Liver (tissue), 3 donors: ENCODE measurements at regions not wholly inside any gene's neighbourhood (a gene's known extent, or its start where the extent isn't known, plus 50 kb on each side); places are given as distances from the start of the nearest gene placed in this dataset.

ENCODE experiments used
- GABPA ChIP-seq, 2 donors: IDR thresholded peaks in 1 of 2; conservative IDR thresholded peaks in 1 of 2; 2 replicates each; pipeline ENCODE4 v1.6.1; 2016; ENCODE audit warnings: antibody characterized with exemption in 2 of 2, mild to moderate bottlenecking in 1 of 2, moderate library complexity in 1 of 2
- JUND ChIP-seq, 2 donors: IDR thresholded peaks; 2 replicates each; pipeline ENCODE4 v1.6.1; 2016; ENCODE audit warnings: antibody characterized with exemption in 2 of 2
- TF ChIP-seq, protein P1 (sequence below): IDR thresholded peaks from 2 replicates; pipeline ENCODE4 v1.6.1; 2016; ENCODE audit warnings: antibody characterized with exemption
- TF ChIP-seq, protein P2 (sequence below): fragments of 150-350 bp; IDR thresholded peaks from 2 replicates; pipeline ENCODE4 v1.5.1; 2017; ENCODE audit warnings: improper control_type of control experiment, low read depth, low read length; ENCODE audit not compliant: missing input control
- donor health status: healthy.
- donor health status: healthy.

DNA sequence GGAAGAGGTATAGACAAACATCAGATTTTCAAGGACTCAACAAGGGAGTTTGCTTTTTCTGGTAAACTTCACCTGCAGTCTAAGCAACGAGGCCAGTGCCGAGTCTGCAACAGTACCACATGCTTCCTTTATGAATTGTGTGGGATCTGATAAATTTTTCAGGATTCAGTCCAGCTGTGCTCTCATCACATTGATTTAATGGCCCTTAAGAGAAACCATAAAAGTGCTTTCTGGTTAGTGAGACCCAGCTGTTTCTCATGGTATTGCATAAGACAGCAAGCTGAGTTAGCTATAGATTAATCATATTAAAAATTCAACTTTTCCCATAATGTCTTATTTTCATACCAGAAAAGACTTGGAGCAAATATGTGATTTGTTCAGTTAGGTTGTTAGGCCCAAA, 291.4 kb downstream of the CENPW start:
- TF ChIP-seq, protein P1, sequence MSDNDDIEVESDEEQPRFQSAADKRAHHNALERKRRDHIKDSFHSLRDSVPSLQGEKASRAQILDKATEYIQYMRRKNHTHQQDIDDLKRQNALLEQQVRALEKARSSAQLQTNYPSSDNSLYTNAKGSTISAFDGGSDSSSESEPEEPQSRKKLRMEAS, result no peak
- TF ChIP-seq, protein P2, sequence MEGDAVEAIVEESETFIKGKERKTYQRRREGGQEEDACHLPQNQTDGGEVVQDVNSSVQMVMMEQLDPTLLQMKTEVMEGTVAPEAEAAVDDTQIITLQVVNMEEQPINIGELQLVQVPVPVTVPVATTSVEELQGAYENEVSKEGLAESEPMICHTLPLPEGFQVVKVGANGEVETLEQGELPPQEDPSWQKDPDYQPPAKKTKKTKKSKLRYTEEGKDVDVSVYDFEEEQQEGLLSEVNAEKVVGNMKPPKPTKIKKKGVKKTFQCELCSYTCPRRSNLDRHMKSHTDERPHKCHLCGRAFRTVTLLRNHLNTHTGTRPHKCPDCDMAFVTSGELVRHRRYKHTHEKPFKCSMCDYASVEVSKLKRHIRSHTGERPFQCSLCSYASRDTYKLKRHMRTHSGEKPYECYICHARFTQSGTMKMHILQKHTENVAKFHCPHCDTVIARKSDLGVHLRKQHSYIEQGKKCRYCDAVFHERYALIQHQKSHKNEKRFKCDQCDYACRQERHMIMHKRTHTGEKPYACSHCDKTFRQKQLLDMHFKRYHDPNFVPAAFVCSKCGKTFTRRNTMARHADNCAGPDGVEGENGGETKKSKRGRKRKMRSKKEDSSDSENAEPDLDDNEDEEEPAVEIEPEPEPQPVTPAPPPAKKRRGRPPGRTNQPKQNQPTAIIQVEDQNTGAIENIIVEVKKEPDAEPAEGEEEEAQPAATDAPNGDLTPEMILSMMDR, result no peak
- TF ChIP-seq GABPA (IDR thresholded peaks at IDR 0.05 in 1 of 2, conservative IDR thresholded peaks at IDR 0.05 in 1 of 2) (no peak), JUND (IDR thresholded peaks at IDR 0.05) (no peak)
